Keratinocyte (primary cell): ENCODE measurements at regions not wholly inside any gene's neighbourhood (a gene's known extent, or its start where the extent isn't known, plus 50 kb on each side); places are given as distances from the start of the nearest gene placed in this dataset.

Source experiments
- DNase-seq: peaks from one replicate; pipeline ENCODE4 v3.0.0-alpha.2; 2011; ENCODE audit warnings: low read depth, missing footprints, low spot score
- FAIRE-seq: peaks from 2 replicates; lab custom pipeline; 2011; peaks lifted over from hg19 to GRCh38; lab: Jason Lieb, UNC
- H2AFZ ChIP-seq: 2 replicates; pipeline ENCODE4 v1.6.0; 2012; ENCODE audit warnings: low read length, control low read depth, inconsistent platforms; ENCODE audit not compliant: control insufficient read depth
- H3K27ac ChIP-seq: 2 replicates; pipeline ENCODE4 v1.5.1; 2011; ENCODE audit warnings: low read length; ENCODE audit not compliant: control insufficient read depth, insufficient read depth
- H3K27me3 ChIP-seq: 3 replicates; pipeline ENCODE4 v1.6.0; 2011; ENCODE audit warnings: low read length; ENCODE audit not compliant: control insufficient read depth, insufficient read depth; ENCODE audit errors: extremely low read depth
- H3K36me3 ChIP-seq, 2 experiments: 2 replicates in 1 of 2; 3 replicates in 1 of 2; pipeline ENCODE4 v1.5.1; 2011; ENCODE audit warnings: low read length in 2 of 2, mild to moderate bottlenecking in 1 of 2; ENCODE audit not compliant: control insufficient read depth in 2 of 2, insufficient read depth in 2 of 2; ENCODE audit errors: extremely low read depth in 1 of 2
- H3K4me1 ChIP-seq: 3 replicates; pipeline ENCODE4 v1.5.1; 2011; ENCODE audit warnings: low read length; ENCODE audit not compliant: control insufficient read depth, insufficient read depth; ENCODE audit errors: extremely low read depth
- H3K4me2 ChIP-seq: 3 replicates; pipeline ENCODE4 v1.6.0; 2011; ENCODE audit warnings: low read depth, low read length; ENCODE audit not compliant: control insufficient read depth, insufficient read depth; ENCODE audit errors: extremely low read depth
- H3K4me3 ChIP-seq, 3 experiments: fragments of 200-600 bp in 1 of 3; sonication (generic) in 1 of 3; 2 replicates in 2 of 3; 3 replicates in 1 of 3; pipeline ENCODE4 v1.5.1; 2011 to 2016; ENCODE audit warnings: low read length in 3 of 3, mild to moderate bottlenecking in 3 of 3, control low read depth in 2 of 3, inconsistent platforms in 1 of 3, low read depth in 1 of 3, mixed read lengths in 1 of 3, mixed run types in 1 of 3, moderate library complexity in 1 of 3; ENCODE audit not compliant: control insufficient read depth in 2 of 3, insufficient read depth in 2 of 3; ENCODE audit errors: extremely low read depth in 1 of 3
- H3K79me2 ChIP-seq: 2 replicates; pipeline ENCODE4 v1.6.0; 2012; ENCODE audit warnings: low read length; ENCODE audit not compliant: control insufficient read depth, insufficient read depth
- H3K9ac ChIP-seq: 3 replicates; pipeline ENCODE4 v1.6.0; 2011; ENCODE audit warnings: low read length; ENCODE audit not compliant: control insufficient read depth, insufficient read depth; ENCODE audit errors: extremely low read depth
- H3K9me1 ChIP-seq: 3 replicates; pipeline ENCODE4 v1.6.0; 2011; ENCODE audit warnings: low read length; ENCODE audit not compliant: control insufficient read depth, insufficient read depth; ENCODE audit errors: extremely low read depth
- H3K9me3 ChIP-seq: 2 replicates; pipeline ENCODE4 v1.5.1; 2012; ENCODE audit warnings: low read depth, low read length; ENCODE audit not compliant: control insufficient read depth
- H4K20me1 ChIP-seq: 3 replicates; pipeline ENCODE4 v1.6.0; 2011; ENCODE audit warnings: low read length; ENCODE audit not compliant: control insufficient read depth, insufficient read depth; ENCODE audit errors: extremely low read depth
- EZH2 ChIP-seq: IDR thresholded peaks from one replicate; pipeline ENCODE4 v1.6.1; 2012; ENCODE audit warnings: inconsistent platforms, mild to moderate bottlenecking, low read length, moderate library complexity
- dilution Hi-C: fragments of 300-500 bp; cut with MboI; formaldehyde crosslinking; loops from one replicate; pipeline ENCODE4 v1.7.0; 2020; ENCODE audit warnings: low sequenced_read_pairs; ENCODE audit not compliant: extremely low pct_ligation_motif_present
- TF ChIP-seq, protein P1 (sequence below), 3 experiments: IDR thresholded peaks in 1 of 3; conservative IDR thresholded peaks in 1 of 3; optimal IDR thresholded peaks in 1 of 3; 2 replicates in 2 of 3; 3 replicates in 1 of 3; pipeline versions ENCODE3 to v1.5.1; 2011; ENCODE audit warnings: low read length in 3 of 3, mild to moderate bottlenecking in 3 of 3, moderate library complexity in 2 of 3, control low read depth in 1 of 3, inconsistent platforms in 1 of 3; ENCODE audit not compliant: insufficient read depth in 2 of 3; ENCODE audit errors: extremely low read depth in 1 of 3

DNA sequence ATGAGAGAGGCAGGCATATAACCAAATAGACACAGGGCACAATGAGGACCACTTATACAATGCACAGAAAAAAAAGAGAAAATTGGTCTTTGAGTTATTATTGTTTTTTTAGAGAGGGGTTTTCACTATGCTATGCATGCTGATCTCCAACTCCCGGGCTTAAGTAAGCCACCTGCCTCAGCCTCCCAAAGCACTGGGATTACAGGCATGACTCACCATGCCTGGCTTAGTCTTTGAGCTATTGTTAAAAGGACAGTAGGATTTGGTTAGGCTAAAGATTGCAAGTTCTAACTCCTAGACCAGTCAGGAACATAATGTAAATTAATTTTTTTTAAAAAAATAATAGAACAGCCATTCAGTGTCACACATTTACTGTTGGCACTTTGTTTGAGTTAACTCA is 340.1 kb downstream of the GPAT3 start:
- no peak overlapping the region for H3K4me3 ChIP-seq
- no peaks in the 10 kb centered on the region for H3K27me3 ChIP-seq
- H3K4me2 ChIP-seq, result no peak overlapping the region
- dilution Hi-C loops, result no loop called here
- H3K9me1 ChIP-seq, result no peaks in the 10 kb centered on the region
- no peaks in the 10 kb centered on the region for H3K79me2 ChIP-seq
- no peak overlapping the region for H3K27ac ChIP-seq
- no peaks in the 10 kb centered on the region for H3K4me1 ChIP-seq
- no peaks in the 10 kb centered on the region for H4K20me1 ChIP-seq
- no peak overlapping the region for H3K9ac ChIP-seq
- FAIRE-seq, result no peak
- no peak for TF ChIP-seq EZH2
- TF ChIP-seq, protein P1, sequence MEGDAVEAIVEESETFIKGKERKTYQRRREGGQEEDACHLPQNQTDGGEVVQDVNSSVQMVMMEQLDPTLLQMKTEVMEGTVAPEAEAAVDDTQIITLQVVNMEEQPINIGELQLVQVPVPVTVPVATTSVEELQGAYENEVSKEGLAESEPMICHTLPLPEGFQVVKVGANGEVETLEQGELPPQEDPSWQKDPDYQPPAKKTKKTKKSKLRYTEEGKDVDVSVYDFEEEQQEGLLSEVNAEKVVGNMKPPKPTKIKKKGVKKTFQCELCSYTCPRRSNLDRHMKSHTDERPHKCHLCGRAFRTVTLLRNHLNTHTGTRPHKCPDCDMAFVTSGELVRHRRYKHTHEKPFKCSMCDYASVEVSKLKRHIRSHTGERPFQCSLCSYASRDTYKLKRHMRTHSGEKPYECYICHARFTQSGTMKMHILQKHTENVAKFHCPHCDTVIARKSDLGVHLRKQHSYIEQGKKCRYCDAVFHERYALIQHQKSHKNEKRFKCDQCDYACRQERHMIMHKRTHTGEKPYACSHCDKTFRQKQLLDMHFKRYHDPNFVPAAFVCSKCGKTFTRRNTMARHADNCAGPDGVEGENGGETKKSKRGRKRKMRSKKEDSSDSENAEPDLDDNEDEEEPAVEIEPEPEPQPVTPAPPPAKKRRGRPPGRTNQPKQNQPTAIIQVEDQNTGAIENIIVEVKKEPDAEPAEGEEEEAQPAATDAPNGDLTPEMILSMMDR (optimal IDR thresholded peaks at IDR 0.05 in 1 of 3, IDR thresholded peaks at IDR 0.05 in 1 of 3, conservative IDR thresholded peaks at IDR 0.05 in 1 of 3; ENCODE audit: extremely low read depth in 1 of 3, insufficient read depth in 2 of 3, low read length in 3 of 3), result no peak
- DNase-seq, result no peak
- H3K9me3 ChIP-seq, result no peaks in the 10 kb centered on the region
- no peak overlapping the region for H2AFZ ChIP-seq
- no peaks in the 10 kb centered on the region for H3K36me3 ChIP-seq

DNA sequence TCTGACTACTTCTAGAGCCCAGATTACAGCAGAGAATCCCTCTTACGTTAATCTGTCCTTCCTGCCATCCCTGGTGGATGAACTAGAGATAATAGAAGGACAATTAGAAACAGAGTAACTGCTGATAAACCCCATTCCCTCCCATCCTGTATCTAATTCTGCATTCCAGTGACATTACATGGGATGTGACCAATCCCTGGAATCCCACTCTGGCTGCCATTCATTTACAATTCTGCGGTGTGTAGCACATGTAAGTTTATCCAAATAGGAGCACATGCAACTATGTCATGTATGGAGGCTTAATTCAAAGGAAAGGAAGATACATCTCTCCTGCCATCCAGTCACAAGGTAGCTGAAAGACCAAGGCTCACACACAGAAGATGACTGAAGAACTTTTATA is 339.5 kb downstream of the GPAT3 start:
- Histone ChIP-seq H3K9me3 (no peaks in the 10 kb centered on the region), H3K27me3 (no peaks in the 10 kb centered on the region), H3K9me1 (no peaks in the 10 kb centered on the region), H2AFZ (no peak overlapping the region), H3K27ac (no peak overlapping the region), H3K4me3 (no peak overlapping the region), H3K4me1 (no peaks in the 10 kb centered on the region), H3K36me3 (no peaks in the 10 kb centered on the region), H3K79me2 (no peaks in the 10 kb centered on the region), H3K9ac (no peak overlapping the region), H4K20me1 (no peaks in the 10 kb centered on the region), H3K4me2 (no peak overlapping the region)
- dilution Hi-C loops, result no loop called here
- FAIRE-seq, result no peak
- no peak for DNase-seq
- TF ChIP-seq EZH2, result no peak
- TF ChIP-seq, protein P1 (optimal IDR thresholded peaks at IDR 0.05 in 1 of 3, IDR thresholded peaks at IDR 0.05 in 1 of 3, conservative IDR thresholded peaks at IDR 0.05 in 1 of 3; ENCODE audit: extremely low read depth in 1 of 3, insufficient read depth in 2 of 3, low read length in 3 of 3), result no peak
